GM18505 (cell line): ENCODE measurements at regions not wholly inside any gene's neighbourhood (a gene's known extent, or its start where the extent isn't known, plus 50 kb on each side); places are given as distances from the start of the nearest gene placed in this dataset.

ENCODE experiments used
- ATAC-seq: cut with Tn5 transposase; IDR thresholded peaks from one replicate; pipeline ENCODE4 v1.9.1; 2021; ENCODE audit not compliant: unreplicated experiment
- POLR2A ChIP-seq: IDR thresholded peaks from 4 replicates; pipeline ENCODE4 v1.6.1; 2011; ENCODE audit warnings: borderline replicate concordance; ENCODE audit not compliant: insufficient read depth, insufficient read length; ENCODE audit errors: extremely low read depth

DNA sequence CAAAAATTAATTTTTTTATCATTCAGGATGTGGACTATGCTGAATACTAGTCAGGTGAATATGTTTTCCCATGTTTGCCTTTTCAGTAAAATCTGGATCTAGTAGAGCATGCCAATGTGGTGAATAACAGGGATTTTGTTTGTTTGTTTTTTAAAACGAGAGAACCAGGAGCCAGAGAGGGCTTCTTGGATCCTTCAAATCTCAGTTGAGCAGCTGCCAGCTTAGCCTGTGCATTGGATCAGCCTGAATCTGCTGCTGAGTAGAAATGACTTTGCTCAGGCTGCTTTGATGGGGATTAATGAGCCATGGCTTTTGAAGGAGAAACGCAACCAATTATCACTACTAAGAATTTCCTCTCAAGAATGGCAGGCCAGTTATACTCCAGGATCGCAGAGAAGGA, 493.8 kb downstream of the ARL4A start:
- TF ChIP-seq POLR2A = no peak
- ATAC-seq = no peak

DNA sequence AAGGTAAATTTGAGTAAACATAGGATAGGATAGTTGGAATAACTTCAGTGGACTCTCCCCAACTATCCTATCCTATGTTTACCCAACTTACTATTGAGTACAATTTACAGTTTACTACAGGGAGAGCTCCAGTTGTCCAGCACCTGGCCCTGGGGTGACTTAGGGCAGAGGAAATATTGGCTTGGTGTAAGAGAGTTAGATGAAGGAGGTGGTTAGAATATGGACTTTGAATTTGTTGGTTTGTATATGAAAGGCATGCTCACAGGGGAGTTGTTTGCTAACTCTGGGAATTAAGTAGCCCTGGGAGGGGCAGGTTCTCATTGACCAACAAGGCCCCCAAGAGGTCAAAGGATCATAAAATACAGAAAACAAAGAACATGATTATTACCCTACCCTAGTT, 497.7 kb downstream of the ARL4A start:
- no peak for TF ChIP-seq POLR2A
- no peak for ATAC-seq

DNA sequence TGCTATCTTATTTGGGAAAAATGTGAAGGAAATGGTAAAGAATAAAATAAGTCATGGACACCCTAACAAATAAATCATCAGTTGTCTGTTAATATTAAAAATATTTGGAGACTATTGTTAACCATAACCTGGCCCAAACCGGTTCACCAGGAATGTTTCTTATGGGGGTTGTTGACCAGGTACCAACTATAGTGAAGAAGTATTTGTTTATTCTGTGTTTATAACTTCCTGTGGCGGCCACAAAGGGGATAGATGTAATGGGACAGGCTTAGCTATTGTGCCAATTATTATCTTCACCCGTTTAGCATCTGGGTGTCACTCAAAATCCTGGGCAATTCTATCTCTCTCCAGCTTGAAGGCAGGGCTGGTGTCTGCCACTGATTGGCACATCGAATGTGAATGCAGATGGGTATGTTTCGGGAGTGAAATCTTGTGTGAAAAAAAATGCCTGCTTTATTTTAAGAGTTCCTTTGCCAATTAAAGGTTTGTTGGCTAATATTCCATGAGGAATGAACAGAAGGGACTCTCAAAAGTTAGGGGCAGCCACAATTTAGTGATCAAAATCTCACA, 500.9 kb downstream of the ARL4A start:
- no peak for TF ChIP-seq POLR2A
- no peak for ATAC-seq

- no peak for ATAC-seq
- no peak for TF ChIP-seq POLR2A
Measured at GRCh38 chr7:13188922-13189321, 501.5 kb downstream of the ARL4A start.

GRCh38 chr7:13189668-13190067, 502.2 kb downstream of the ARL4A start:
- ATAC-seq = no peak
- TF ChIP-seq POLR2A = no peak

DNA sequence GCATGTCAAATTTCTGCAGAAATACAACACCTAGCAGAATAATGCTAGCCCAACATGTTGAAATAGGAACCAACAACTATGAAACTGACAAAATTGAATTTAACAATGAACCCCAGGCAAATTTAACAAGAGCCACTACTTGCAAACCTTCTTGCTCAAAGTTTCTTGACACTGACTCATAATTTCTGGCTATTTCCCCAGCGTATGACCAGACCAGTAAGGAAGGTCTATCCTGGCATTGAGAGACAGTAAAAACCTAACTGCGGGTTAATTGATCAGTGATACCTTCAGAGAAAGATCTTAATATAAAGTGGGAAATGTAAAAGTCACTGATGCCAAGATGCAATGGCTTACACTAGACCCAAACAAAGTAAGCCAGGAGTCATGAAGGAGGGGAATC, 510.1 kb downstream of the ARL4A start:
- no peak for ATAC-seq
- no peak for TF ChIP-seq POLR2A

DNA sequence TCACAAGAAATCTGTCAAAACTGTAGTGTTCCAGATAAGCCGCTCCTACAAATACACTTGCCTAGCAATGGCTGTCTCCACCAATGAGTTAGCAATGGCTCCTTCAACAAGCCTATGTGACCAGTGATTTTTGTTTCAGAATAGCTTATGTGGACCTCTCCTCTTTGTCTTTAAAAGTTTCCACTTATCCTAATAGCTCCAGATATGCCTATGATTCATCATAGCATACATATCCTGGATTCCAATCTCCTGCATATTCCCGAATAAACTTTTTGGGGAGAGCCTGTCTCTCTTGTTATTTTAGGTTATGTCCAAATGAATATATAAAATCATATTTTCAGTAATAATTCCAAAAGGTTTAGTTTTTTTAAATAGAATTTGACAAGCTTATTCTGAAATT, 510.6 kb downstream of the ARL4A start:
- ATAC-seq = no peak
- no peak for TF ChIP-seq POLR2A

- ATAC-seq = no peak
- no peak for TF ChIP-seq POLR2A
Measured at GRCh38 chr7:13198727-13199126, 511.3 kb downstream of the ARL4A start.

DNA sequence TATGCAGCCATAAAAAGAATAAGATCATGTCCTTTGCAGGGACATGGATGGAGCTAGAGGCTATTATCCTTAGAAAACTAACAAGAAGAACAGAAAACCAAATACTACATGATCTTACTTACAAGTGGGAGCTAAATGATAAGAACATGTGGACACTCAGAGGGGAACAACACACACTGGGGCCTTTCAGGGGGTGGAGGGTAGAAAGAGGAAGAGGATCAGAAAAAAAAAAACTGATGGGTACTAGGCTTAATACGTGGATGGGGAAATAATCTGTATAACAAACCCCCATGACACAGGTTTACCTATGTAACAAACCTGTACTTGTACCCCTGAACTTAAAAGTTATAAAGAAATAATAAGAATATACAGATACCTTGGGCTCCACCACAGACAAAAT, 514.2 kb downstream of the ARL4A start:
- TF ChIP-seq POLR2A = no peak
- no peak for ATAC-seq

- TF ChIP-seq POLR2A = no peak
- no peak for ATAC-seq
Measured at GRCh38 chr7:13217768-13218167, 530.3 kb downstream of the ARL4A start.

DNA sequence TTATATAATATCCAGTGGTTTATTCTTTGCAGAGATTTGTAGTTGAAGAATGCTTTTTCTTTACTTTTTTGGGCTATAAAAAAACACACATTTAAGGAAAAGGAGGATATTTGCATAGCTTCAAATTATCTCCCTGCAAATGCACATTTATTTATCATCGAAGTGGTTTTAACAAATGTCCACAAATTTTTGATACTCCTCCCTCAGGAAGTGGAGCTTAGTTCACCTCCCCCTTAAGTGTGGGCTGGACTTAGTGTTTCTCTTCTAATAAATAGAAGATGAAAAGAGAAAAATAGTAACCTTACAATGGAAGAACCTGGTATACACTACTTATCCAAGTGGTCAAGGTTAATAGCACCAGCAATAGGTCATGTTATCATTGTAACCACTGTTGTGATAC, 537.6 kb downstream of the ARL4A start:
- ATAC-seq = no peak
- TF ChIP-seq POLR2A = no peak

DNA sequence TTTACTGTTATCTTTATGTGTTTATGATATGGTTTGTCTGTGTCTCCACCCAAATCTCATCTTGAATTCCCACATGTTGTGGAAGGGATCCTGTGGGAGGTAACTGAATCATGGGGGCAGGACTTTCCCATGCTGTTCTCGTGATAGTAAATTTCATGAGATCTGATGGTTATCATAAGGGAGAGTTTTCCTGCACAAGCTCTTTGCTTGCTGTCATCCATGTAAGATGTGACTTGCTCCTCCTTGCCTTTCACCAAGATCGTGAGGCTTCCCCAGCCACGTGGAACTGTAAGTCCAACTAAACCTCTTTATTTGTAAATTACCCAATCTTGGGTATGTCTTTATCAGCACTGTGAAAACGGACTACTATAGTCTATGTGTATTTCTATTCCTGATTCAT, 539.0 kb downstream of the ARL4A start:
- ATAC-seq = no peak
- TF ChIP-seq POLR2A = no peak

- TF ChIP-seq POLR2A = no peak
Measured at GRCh38 chr7:13231216-13231615, 543.8 kb downstream of the ARL4A start.

DNA sequence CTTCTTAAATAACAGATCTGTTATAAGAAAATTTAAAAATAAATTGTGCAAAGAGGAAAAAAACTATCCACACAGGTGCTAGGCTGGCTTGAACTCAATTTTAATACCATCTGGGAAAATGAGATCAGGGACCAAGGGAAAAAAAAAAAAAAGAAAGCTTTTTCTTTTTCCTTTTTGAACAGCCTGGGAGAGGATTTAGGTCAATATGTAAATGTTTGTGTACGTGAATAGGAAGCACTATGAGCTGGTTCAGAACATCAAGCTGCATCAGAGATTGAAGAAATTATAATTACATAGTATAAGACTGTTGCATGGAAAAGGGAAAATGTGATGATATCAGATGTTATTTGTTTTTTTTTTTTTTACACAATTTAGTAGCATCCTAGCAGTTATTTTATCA, 548.0 kb downstream of the ARL4A start:
- no peak for TF ChIP-seq POLR2A
- ATAC-seq = no peak

More at GRCh38 chr7:13231216-13231615, 543.8 kb downstream of the ARL4A start:
- no peak for ATAC-seq

DNA sequence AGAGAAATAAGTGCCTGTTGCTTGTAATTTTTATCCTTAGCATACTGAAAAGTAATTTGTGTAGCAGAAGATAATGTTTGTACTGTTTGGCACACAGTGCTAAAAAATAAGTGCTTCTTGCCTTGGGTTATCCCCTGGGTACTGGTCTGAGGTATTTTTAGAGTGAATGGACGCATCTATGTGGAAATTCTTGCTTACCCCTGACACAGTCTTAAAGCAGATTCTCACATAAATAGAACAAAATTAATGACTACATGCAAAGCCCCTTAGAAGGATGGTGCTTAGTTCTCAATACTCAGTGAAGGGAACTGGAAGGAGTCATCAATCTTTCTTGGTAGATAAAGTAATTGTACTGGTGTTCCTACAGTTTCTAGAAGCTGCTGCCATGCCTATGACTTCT, 548.6 kb downstream of the ARL4A start:
- ATAC-seq = no peak
- TF ChIP-seq POLR2A = no peak
